GM12878 (cell line): ENCODE measurements at regions not wholly inside any gene's neighbourhood (a gene's known extent, or its start where the extent isn't known, plus 50 kb on each side); places are given as distances from the start of the nearest gene placed in this dataset.

Experiments used
- ATF7 ChIP-seq: fragments of 450-650 bp; IDR thresholded peaks from 2 replicates; pipeline ENCODE4 v1.6.1; 2016; ENCODE audit warnings: low read depth, mild to moderate bottlenecking
- EZH2 ChIP-seq: IDR thresholded peaks from 2 replicates; pipeline ENCODE4 v1.6.1; 2012; ENCODE audit warnings: low read depth, mild to moderate bottlenecking, control low read depth, inconsistent platforms, low read length, borderline replicate concordance; ENCODE audit not compliant: control insufficient read depth
- GABPA ChIP-seq: IDR thresholded peaks from 2 replicates; pipeline ENCODE4 v1.6.1; 2014; ENCODE audit warnings: antibody characterized with exemption, low read depth, mild to moderate bottlenecking, inconsistent platforms
- POLR2A ChIP-seq: IDR thresholded peaks from 2 replicates; pipeline ENCODE4 v1.6.1; 2011; ENCODE audit warnings: low read depth, mild to moderate bottlenecking, low read length
- RBBP5 ChIP-seq: fragments of 200-600 bp; sonication (generic); conservative IDR thresholded peaks from 2 replicates; pipeline ENCODE4 v1.6.1; 2016
- RFX5 ChIP-seq: IDR thresholded peaks from 2 replicates; pipeline ENCODE4 v1.6.1; 2011; ENCODE audit warnings: low read depth, low read length, improper control_type of control experiment
- SREBF2 ChIP-seq: IDR thresholded peaks from 2 replicates; pipeline ENCODE4 v1.6.1; 2012; ENCODE audit warnings: mild to moderate bottlenecking, low read length
- YBX1 ChIP-seq: fragments of 450-650 bp; IDR thresholded peaks from 2 replicates; pipeline ENCODE4 v1.6.1; 2016; ENCODE audit warnings: antibody characterized with exemption
- ZNF274 ChIP-seq: IDR thresholded peaks from one replicate; pipeline ENCODE4 v1.8.0; 2011; ENCODE audit not compliant: insufficient read length, insufficient read depth
- TF ChIP-seq, protein P1 (sequence below), 3 experiments: IDR thresholded peaks in 2 of 3; conservative IDR thresholded peaks in 1 of 3; 2 replicates each; pipeline ENCODE4 v1.5.1; 2011; ENCODE audit warnings: low read depth in 3 of 3, low read length in 3 of 3, mild to moderate bottlenecking in 3 of 3, control low read depth in 2 of 3, moderate library complexity in 2 of 3, inconsistent platforms in 1 of 3, mixed read lengths in 1 of 3; ENCODE audit not compliant: control insufficient read depth in 2 of 3, insufficient read depth in 1 of 3; ENCODE audit errors: extremely low read depth in 1 of 3

DNA sequence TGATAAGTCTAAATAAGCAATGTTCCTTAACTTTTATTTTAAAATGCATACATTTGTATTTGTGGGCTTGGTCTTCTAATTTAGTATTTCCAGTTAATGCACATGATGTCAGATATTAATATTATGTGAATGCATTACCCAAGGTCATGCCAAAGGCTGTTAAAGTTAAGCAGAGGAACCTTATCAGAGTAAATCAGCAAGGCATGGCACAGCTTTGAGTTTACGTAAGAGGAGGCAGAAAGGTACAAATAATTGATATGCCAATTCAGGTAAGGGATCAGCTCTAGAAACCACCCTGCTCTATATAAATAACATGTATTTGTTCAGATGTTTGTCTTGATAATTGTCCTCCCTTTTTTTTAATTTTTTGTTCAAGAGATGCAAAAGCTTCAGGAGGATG is 64.5 kb upstream of the CHRM3 start:
- TF ChIP-seq RFX5 (no peak), GABPA (no peak), POLR2A (no peak), EZH2 (no peak), RBBP5 (no peak), ZNF274 (no peak), SREBF2 (no peak), YBX1 (no peak), ATF7 (no peak)
- TF ChIP-seq, protein P1, sequence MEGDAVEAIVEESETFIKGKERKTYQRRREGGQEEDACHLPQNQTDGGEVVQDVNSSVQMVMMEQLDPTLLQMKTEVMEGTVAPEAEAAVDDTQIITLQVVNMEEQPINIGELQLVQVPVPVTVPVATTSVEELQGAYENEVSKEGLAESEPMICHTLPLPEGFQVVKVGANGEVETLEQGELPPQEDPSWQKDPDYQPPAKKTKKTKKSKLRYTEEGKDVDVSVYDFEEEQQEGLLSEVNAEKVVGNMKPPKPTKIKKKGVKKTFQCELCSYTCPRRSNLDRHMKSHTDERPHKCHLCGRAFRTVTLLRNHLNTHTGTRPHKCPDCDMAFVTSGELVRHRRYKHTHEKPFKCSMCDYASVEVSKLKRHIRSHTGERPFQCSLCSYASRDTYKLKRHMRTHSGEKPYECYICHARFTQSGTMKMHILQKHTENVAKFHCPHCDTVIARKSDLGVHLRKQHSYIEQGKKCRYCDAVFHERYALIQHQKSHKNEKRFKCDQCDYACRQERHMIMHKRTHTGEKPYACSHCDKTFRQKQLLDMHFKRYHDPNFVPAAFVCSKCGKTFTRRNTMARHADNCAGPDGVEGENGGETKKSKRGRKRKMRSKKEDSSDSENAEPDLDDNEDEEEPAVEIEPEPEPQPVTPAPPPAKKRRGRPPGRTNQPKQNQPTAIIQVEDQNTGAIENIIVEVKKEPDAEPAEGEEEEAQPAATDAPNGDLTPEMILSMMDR (IDR thresholded peaks at IDR 0.05 in 2 of 3, conservative IDR thresholded peaks at IDR 0.05 in 1 of 3; ENCODE audit: control insufficient read depth in 2 of 3, extremely low read depth in 1 of 3, insufficient read depth in 1 of 3, low read depth in 3 of 3, low read length in 3 of 3): no peak
